ENCODE measurements at regions not wholly inside any gene's neighbourhood (a gene's known extent, or its start where the extent isn't known, plus 50 kb on each side); places are given as distances from the start of the nearest gene placed in this dataset.

DNA sequence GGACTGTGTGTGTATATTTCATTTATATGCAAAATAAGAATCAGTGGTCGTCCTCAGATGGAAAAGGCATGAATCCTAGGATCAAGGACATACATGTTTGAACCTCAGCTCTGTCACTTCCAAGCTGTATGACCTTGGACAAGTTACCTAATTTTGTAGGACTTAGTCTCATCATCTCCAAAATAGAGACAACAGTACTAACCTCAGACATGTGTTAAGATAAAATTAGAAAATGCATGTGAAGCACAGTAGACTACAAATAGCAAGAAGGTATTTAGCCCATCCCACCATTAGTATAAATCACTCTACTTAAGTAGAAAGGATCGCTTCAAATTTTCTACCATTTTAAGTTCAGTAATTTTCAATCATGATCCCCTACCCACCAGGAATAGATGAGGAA is 309.8 kb downstream of the ZEB2 start:
- Mint-ChIP-seq H3K36me3 (peaks cover 8 to 24% (median 11%) of the 10 kb centered on the region in 3 donors), H3K4me1 (peaks cover 34 to 37% (median 36%) of the 10 kb centered on the region in 3 donors), H3K9me3 (no peaks in the 10 kb centered on the region), H3K27me3 (no peaks in the 10 kb centered on the region), H3K4me3 (peak overlapping the region in 1 of 7 donors; percentile 12), H3K27ac (peak overlapping the region in 2 of 8 donors; percentile 0 to 93)
- no peak overlapping the region for H3K4me3 ChIP-seq (ENCODE audit: low read length)
- no peaks in the 10 kb centered on the region for H3K36me3 ChIP-seq (ENCODE audit: insufficient read depth, low read length)
- no peaks in the 10 kb centered on the region for H3K9me3 ChIP-seq (ENCODE audit: low read length)
- no peak overlapping the region for H3K27ac ChIP-seq (ENCODE audit: low read depth, low read length)
- ChIA-PET CTCF (no interaction called here), POLR2A (no interaction called here)
- H3K27me3 ChIP-seq (ENCODE audit: insufficient read depth, low read length, poor library complexity, severe bottlenecking) = no peaks in the 10 kb centered on the region
- DNase-seq = no peak
- H3K4me1 ChIP-seq (ENCODE audit: insufficient read depth, low read length) = peaks cover 4% of the 10 kb centered on the region

DNA sequence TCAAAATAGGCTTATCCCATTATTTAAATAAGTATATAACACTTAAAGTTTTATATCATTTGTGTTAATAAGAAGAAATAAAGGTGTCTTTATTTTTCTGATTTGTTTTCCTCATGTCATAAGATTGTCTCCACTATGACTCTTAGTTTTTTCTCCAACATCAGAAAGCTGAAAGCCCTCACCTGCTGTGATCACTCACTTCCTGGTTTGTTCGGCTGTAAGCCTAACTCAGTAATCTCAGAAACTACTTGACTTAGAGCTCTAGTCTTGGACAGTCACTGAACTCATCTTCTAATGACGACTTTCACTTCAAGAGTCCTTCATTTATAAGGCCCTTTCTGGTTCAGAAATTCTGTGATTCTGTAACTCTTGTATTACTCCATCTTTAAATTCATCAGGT is 311.0 kb downstream of the ZEB2 start:
- Histone ChIP-seq H3K4me1 (ENCODE audit: insufficient read depth, low read length) (peaks cover 4% of the 10 kb centered on the region), H3K36me3 (ENCODE audit: insufficient read depth, low read length) (no peaks in the 10 kb centered on the region), H3K9me3 (ENCODE audit: low read length) (no peaks in the 10 kb centered on the region), H3K27me3 (ENCODE audit: insufficient read depth, low read length, poor library complexity, severe bottlenecking) (no peaks in the 10 kb centered on the region), H3K27ac (ENCODE audit: low read depth, low read length) (no peak overlapping the region), H3K4me3 (ENCODE audit: low read length) (no peak overlapping the region)
- Mint-ChIP-seq H3K36me3 (peaks cover 10 to 28% (median 15%) of the 10 kb centered on the region in 3 donors), H3K9me3 (peaks cover 0 to 3% (median 0%) of the 10 kb centered on the region in 5 donors), H3K4me3 (peak overlapping the region in 3 of 7 donors; percentile 4 to 49 (median 9)), H3K27ac (peak overlapping the region in 3 of 8 donors; percentile 45 to 61 (median 56)), H3K4me1 (peaks cover 27 to 29% (median 29%) of the 10 kb centered on the region in 3 donors), H3K27me3 (no peaks in the 10 kb centered on the region)
- ChIA-PET CTCF (no interaction called here), POLR2A (no interaction called here)
- no peak for DNase-seq

DNA sequence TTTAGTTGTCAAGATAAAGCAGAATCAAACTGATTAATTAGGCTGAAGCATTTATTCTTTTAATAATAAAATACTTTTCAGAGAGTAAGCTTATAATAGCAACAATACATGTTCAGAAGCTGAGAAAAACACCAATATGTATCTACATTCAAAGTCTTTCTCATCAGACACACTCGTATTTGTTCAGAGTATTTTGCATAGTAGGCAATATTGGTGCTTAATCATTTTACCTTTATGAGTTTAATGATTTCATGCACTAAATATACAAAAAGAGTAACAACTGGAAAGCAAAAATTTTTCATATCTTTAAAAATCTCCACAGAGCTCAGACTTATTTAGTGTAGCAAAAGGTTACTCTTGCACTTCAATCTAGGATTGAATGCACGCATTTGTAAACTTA is 313.9 kb downstream of the ZEB2 start:
- H3K4me3 ChIP-seq (ENCODE audit: low read length) = no peak overlapping the region
- no peak overlapping the region for H3K27ac Mint-ChIP-seq
- H3K27ac ChIP-seq (ENCODE audit: low read depth, low read length) = no peak overlapping the region
- no peaks in the 10 kb centered on the region for H3K9me3 ChIP-seq (ENCODE audit: low read length)
- no peaks in the 10 kb centered on the region for H3K36me3 ChIP-seq (ENCODE audit: insufficient read depth, low read length)
- peaks cover 10 to 26% (median 22%) of the 10 kb centered on the region in 3 donors for H3K36me3 Mint-ChIP-seq
- DNase-seq = no peak
- H3K4me3 Mint-ChIP-seq = no peak overlapping the region
- H3K4me1 ChIP-seq (ENCODE audit: insufficient read depth, low read length) = no peaks in the 10 kb centered on the region
- peaks cover 18 to 24% (median 24%) of the 10 kb centered on the region in 3 donors for H3K4me1 Mint-ChIP-seq
- no peaks in the 10 kb centered on the region for H3K27me3 ChIP-seq (ENCODE audit: insufficient read depth, low read length, poor library complexity, severe bottlenecking)
- H3K27me3 Mint-ChIP-seq = no peaks in the 10 kb centered on the region
- CTCF ChIA-PET = no interaction called here
- peaks cover 0 to 3% (median 0%) of the 10 kb centered on the region in 5 donors for H3K9me3 Mint-ChIP-seq
- POLR2A ChIA-PET = no interaction called here

DNA sequence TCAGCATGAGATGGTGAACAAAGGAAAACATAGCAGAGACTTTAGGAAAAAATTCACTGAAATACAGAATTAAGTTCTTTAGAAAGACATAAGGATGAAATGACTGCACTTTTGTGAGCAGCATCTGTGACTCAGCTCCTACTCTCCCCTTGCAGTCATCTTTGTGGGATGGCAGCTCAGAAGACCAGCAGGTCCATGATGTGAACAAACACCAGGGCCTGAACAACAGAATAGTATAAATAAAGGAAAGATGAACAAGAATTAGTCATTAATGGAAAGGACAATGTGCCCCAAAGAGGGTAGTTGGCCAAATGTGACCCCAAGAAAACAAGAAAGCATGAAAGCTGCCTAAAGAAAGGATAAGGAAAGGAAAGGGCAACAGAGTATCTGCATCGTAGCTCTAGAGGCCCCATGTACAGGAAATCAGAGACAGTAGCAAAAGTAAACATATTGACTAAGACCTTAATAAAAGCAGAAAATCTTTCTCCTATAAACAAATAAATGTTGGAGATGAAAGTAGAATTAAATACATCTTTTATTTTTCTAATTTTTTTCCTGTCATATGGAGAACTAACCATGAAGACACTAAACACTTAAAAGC is 318.0 kb downstream of the ZEB2 start:
- H3K36me3 Mint-ChIP-seq = peaks cover 9 to 15% (median 9%) of the 10 kb centered on the region in 3 donors
- H3K4me3 ChIP-seq (ENCODE audit: low read length) = no peak overlapping the region
- DNase-seq = no peak
- H3K4me3 Mint-ChIP-seq = peak overlapping the region in 6 of 7 donors; percentile 5 to 43 (median 22)
- H3K9me3 ChIP-seq (ENCODE audit: low read length) = no peaks in the 10 kb centered on the region
- peaks cover 0 to 3% (median 0%) of the 10 kb centered on the region in 5 donors for H3K9me3 Mint-ChIP-seq
- H3K27ac ChIP-seq (ENCODE audit: low read depth, low read length) = no peak overlapping the region
- no peaks in the 10 kb centered on the region for H3K4me1 ChIP-seq (ENCODE audit: insufficient read depth, low read length)
- ChIA-PET POLR2A (no interaction called here), CTCF (interaction anchor here (1.2 kb wide), 1 partner anchor 10 kb away, joined by 3 read pairs; no protein-coding TSS in a partner anchor)
- H3K36me3 ChIP-seq (ENCODE audit: insufficient read depth, low read length) = no peaks in the 10 kb centered on the region
- H3K4me1 Mint-ChIP-seq = peaks cover 21 to 37% (median 23%) of the 10 kb centered on the region in 3 donors
- H3K27ac Mint-ChIP-seq = peak overlapping the region in 5 of 8 donors; percentile 3 to 89 (median 49)
- H3K27me3 ChIP-seq (ENCODE audit: insufficient read depth, low read length, poor library complexity, severe bottlenecking) = no peaks in the 10 kb centered on the region
- no peaks in the 10 kb centered on the region for H3K27me3 Mint-ChIP-seq

DNA sequence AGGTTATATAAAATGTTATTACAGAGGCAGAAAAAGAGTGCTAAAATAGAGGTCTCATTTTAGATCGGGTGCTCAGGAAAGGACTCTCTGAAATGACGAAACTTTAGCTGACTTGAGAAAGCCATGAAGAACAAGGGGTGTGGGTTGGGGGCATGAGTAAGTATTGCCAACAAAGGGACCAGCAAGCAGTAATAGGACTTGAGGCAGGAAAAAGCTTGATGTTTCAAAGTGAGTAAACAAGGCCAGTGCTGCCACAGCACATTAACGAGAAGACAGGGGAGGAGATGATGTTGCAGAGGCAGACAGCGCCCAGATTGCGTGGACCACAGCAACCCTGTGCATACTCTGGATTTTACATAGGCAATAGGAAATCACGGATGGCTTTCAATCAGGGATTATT is 318.8 kb downstream of the ZEB2 start:
- Histone ChIP-seq H3K4me3 (ENCODE audit: low read length) (no peak overlapping the region), H3K9me3 (ENCODE audit: low read length) (no peaks in the 10 kb centered on the region), H3K27me3 (ENCODE audit: insufficient read depth, low read length, poor library complexity, severe bottlenecking) (no peaks in the 10 kb centered on the region), H3K27ac (ENCODE audit: low read depth, low read length) (no peak overlapping the region), H3K36me3 (ENCODE audit: insufficient read depth, low read length) (no peaks in the 10 kb centered on the region), H3K4me1 (ENCODE audit: insufficient read depth, low read length) (no peaks in the 10 kb centered on the region)
- H3K4me3 Mint-ChIP-seq = peak overlapping the region in 5 of 7 donors; percentile 3 to 48 (median 17)
- no peak for DNase-seq
- ChIA-PET POLR2A (no interaction called here), CTCF (interaction anchor here (1.2 to 1.3 kb wide), 2 partner anchors 12 to 17 kb away, joined by 3 to 4 read pairs; no protein-coding TSS in a partner anchor)
- H3K27ac Mint-ChIP-seq = peak overlapping the region in 6 of 8 donors; percentile 18 to 82 (median 60)
- peaks cover 5 to 15% (median 13%) of the 10 kb centered on the region in 3 donors for H3K36me3 Mint-ChIP-seq
- peaks cover 0 to 3% (median 0%) of the 10 kb centered on the region in 5 donors for H3K9me3 Mint-ChIP-seq
- H3K27me3 Mint-ChIP-seq = no peaks in the 10 kb centered on the region
- H3K4me1 Mint-ChIP-seq = peaks cover 23 to 42% (median 29%) of the 10 kb centered on the region in 3 donors

DNA sequence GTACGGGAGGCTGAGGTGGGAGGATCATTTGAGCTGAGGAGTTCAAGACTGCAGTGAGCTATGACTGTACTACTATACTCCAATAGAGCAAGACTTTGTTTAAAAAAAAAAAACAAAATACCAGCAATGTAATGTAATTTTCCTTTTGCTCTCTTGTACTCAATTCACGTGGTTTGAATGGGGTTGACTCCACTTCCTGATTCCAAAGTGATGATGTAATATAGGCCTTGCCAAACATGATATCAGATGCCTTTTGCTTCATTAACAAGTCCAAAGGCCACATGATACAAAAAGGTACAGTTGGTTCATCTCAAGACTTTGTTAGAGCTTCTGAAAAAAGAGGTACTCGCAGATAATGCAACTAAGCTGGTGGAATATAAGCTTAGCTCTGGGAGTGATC is 321.8 kb downstream of the ZEB2 start:
- H3K27ac Mint-ChIP-seq = peak overlapping the region in 4 of 8 donors; percentile 12 to 42 (median 19)
- peaks cover 1 to 11% (median 7%) of the 10 kb centered on the region in 3 donors for H3K36me3 Mint-ChIP-seq
- ChIA-PET CTCF (no interaction called here), POLR2A (no interaction called here)
- Histone ChIP-seq H3K27ac (ENCODE audit: low read depth, low read length) (no peak overlapping the region), H3K4me1 (ENCODE audit: insufficient read depth, low read length) (no peaks in the 10 kb centered on the region), H3K36me3 (ENCODE audit: insufficient read depth, low read length) (no peaks in the 10 kb centered on the region), H3K4me3 (ENCODE audit: low read length) (no peak overlapping the region), H3K27me3 (ENCODE audit: insufficient read depth, low read length, poor library complexity, severe bottlenecking) (no peaks in the 10 kb centered on the region), H3K9me3 (ENCODE audit: low read length) (no peaks in the 10 kb centered on the region)
- H3K9me3 Mint-ChIP-seq = no peaks in the 10 kb centered on the region
- H3K4me3 Mint-ChIP-seq = no peak overlapping the region
- peaks cover 31 to 56% (median 45%) of the 10 kb centered on the region in 3 donors for H3K4me1 Mint-ChIP-seq
- DNase-seq = no peak
- no peaks in the 10 kb centered on the region for H3K27me3 Mint-ChIP-seq

DNA sequence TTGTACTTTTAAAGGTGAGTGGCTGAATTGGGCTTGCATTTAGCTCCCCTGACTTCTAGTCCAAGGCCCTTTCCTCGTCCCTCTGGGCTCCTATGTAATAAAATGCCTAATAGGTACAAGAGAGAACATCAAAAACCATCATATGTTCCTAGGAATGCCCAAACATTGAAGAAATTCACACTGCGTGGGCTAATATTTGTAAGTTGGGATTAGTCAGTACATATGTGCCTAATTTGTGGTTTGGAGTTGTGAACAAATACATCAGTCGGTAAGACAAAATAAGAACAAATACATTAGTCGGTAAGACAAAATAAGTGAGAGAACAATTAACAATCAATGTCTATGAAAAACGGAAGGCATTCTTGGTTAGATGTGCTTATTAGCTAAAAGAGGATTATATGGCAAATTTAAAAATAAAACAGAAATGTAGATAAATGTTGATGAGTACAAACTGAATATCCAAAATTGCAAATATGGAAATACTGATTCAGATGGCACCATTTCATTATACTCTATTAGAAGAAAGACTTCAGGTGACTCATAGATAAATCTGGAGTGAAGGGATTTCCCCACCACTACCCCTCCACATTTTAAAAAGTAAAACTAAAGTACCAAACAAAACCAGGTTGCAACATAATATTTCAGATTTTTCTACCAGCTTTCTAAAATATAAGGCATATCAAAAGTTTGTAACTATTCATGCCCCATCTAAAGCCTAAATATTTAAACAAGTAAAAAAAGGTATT is 325.4 kb downstream of the ZEB2 start:
- no peaks in the 10 kb centered on the region for H3K27me3 Mint-ChIP-seq
- H3K27ac Mint-ChIP-seq = peak overlapping the region in 1 of 8 donors; percentile 27
- DNase-seq = no peak
- H3K27ac ChIP-seq (ENCODE audit: low read depth, low read length) = no peak overlapping the region
- no peaks in the 10 kb centered on the region for H3K36me3 ChIP-seq (ENCODE audit: insufficient read depth, low read length)
- no peak overlapping the region for H3K4me3 ChIP-seq (ENCODE audit: low read length)
- H3K9me3 ChIP-seq (ENCODE audit: low read length) = no peaks in the 10 kb centered on the region
- POLR2A ChIA-PET = no interaction called here
- no peaks in the 10 kb centered on the region for H3K27me3 ChIP-seq (ENCODE audit: insufficient read depth, low read length, poor library complexity, severe bottlenecking)
- H3K36me3 Mint-ChIP-seq = peaks cover 0 to 11% (median 4%) of the 10 kb centered on the region in 3 donors
- CTCF ChIA-PET = interaction anchor here (1.0 kb wide), 1 partner anchor 11 kb away, joined by 4 read pairs; no protein-coding TSS in a partner anchor
- H3K4me1 Mint-ChIP-seq = peaks cover 16 to 35% (median 25%) of the 10 kb centered on the region in 3 donors
- no peaks in the 10 kb centered on the region for H3K9me3 Mint-ChIP-seq
- no peaks in the 10 kb centered on the region for H3K4me1 ChIP-seq (ENCODE audit: insufficient read depth, low read length)
- H3K4me3 Mint-ChIP-seq = peak overlapping the region in 4 of 7 donors; percentile 1 to 46 (median 4)

All from CD8-positive, alpha-beta memory T cell (primary cell).